Keratinocyte (primary cell): ENCODE measurements at regions not wholly inside any gene's neighbourhood (a gene's known extent, or its start where the extent isn't known, plus 50 kb on each side); places are given as distances from the start of the nearest gene placed in this dataset.

ENCODE experiments used
- DNase-seq: peaks from one replicate; pipeline ENCODE4 v3.0.0-alpha.2; 2011; ENCODE audit warnings: low read depth, missing footprints, low spot score
- FAIRE-seq: peaks from 2 replicates; lab custom pipeline; 2011; peaks lifted over from hg19 to GRCh38; lab: Jason Lieb, UNC
- H2AFZ ChIP-seq: 2 replicates; pipeline ENCODE4 v1.6.0; 2012; ENCODE audit warnings: low read length, control low read depth, inconsistent platforms; ENCODE audit not compliant: control insufficient read depth
- H3K27ac ChIP-seq: 2 replicates; pipeline ENCODE4 v1.5.1; 2011; ENCODE audit warnings: low read length; ENCODE audit not compliant: control insufficient read depth, insufficient read depth
- H3K27me3 ChIP-seq: 3 replicates; pipeline ENCODE4 v1.6.0; 2011; ENCODE audit warnings: low read length; ENCODE audit not compliant: control insufficient read depth, insufficient read depth; ENCODE audit errors: extremely low read depth
- H3K36me3 ChIP-seq, 2 experiments: 2 replicates in 1 of 2; 3 replicates in 1 of 2; pipeline ENCODE4 v1.5.1; 2011; ENCODE audit warnings: low read length in 2 of 2, mild to moderate bottlenecking in 1 of 2; ENCODE audit not compliant: control insufficient read depth in 2 of 2, insufficient read depth in 2 of 2; ENCODE audit errors: extremely low read depth in 1 of 2
- H3K4me1 ChIP-seq: 3 replicates; pipeline ENCODE4 v1.5.1; 2011; ENCODE audit warnings: low read length; ENCODE audit not compliant: control insufficient read depth, insufficient read depth; ENCODE audit errors: extremely low read depth
- H3K4me2 ChIP-seq: 3 replicates; pipeline ENCODE4 v1.6.0; 2011; ENCODE audit warnings: low read depth, low read length; ENCODE audit not compliant: control insufficient read depth, insufficient read depth; ENCODE audit errors: extremely low read depth
- H3K4me3 ChIP-seq, 3 experiments: fragments of 200-600 bp in 1 of 3; sonication (generic) in 1 of 3; 2 replicates in 2 of 3; 3 replicates in 1 of 3; pipeline ENCODE4 v1.5.1; 2011 to 2016; ENCODE audit warnings: low read length in 3 of 3, mild to moderate bottlenecking in 3 of 3, control low read depth in 2 of 3, inconsistent platforms in 1 of 3, low read depth in 1 of 3, mixed read lengths in 1 of 3, mixed run types in 1 of 3, moderate library complexity in 1 of 3; ENCODE audit not compliant: control insufficient read depth in 2 of 3, insufficient read depth in 2 of 3; ENCODE audit errors: extremely low read depth in 1 of 3
- H3K79me2 ChIP-seq: 2 replicates; pipeline ENCODE4 v1.6.0; 2012; ENCODE audit warnings: low read length; ENCODE audit not compliant: control insufficient read depth, insufficient read depth
- H3K9ac ChIP-seq: 3 replicates; pipeline ENCODE4 v1.6.0; 2011; ENCODE audit warnings: low read length; ENCODE audit not compliant: control insufficient read depth, insufficient read depth; ENCODE audit errors: extremely low read depth
- H3K9me1 ChIP-seq: 3 replicates; pipeline ENCODE4 v1.6.0; 2011; ENCODE audit warnings: low read length; ENCODE audit not compliant: control insufficient read depth, insufficient read depth; ENCODE audit errors: extremely low read depth
- H3K9me3 ChIP-seq: 2 replicates; pipeline ENCODE4 v1.5.1; 2012; ENCODE audit warnings: low read depth, low read length; ENCODE audit not compliant: control insufficient read depth
- H4K20me1 ChIP-seq: 3 replicates; pipeline ENCODE4 v1.6.0; 2011; ENCODE audit warnings: low read length; ENCODE audit not compliant: control insufficient read depth, insufficient read depth; ENCODE audit errors: extremely low read depth
- CTCF ChIP-seq, 3 experiments: IDR thresholded peaks in 1 of 3; conservative IDR thresholded peaks in 1 of 3; optimal IDR thresholded peaks in 1 of 3; 2 replicates in 2 of 3; 3 replicates in 1 of 3; pipeline versions ENCODE3 to v1.5.1; 2011; ENCODE audit warnings: low read length in 3 of 3, mild to moderate bottlenecking in 3 of 3, moderate library complexity in 2 of 3, control low read depth in 1 of 3, inconsistent platforms in 1 of 3; ENCODE audit not compliant: insufficient read depth in 2 of 3; ENCODE audit errors: extremely low read depth in 1 of 3
- EZH2 ChIP-seq: IDR thresholded peaks from one replicate; pipeline ENCODE4 v1.6.1; 2012; ENCODE audit warnings: inconsistent platforms, mild to moderate bottlenecking, low read length, moderate library complexity
- dilution Hi-C: fragments of 300-500 bp; cut with MboI; formaldehyde crosslinking; loops from one replicate; pipeline ENCODE4 v1.7.0; 2020; ENCODE audit warnings: low sequenced_read_pairs; ENCODE audit not compliant: extremely low pct_ligation_motif_present

- TF ChIP-seq EZH2, result no peak
- TF ChIP-seq CTCF (optimal IDR thresholded peaks at IDR 0.05 in 1 of 3, IDR thresholded peaks at IDR 0.05 in 1 of 3, conservative IDR thresholded peaks at IDR 0.05 in 1 of 3; ENCODE audit: extremely low read depth in 1 of 3, insufficient read depth in 2 of 3, low read length in 3 of 3), result no peak
- FAIRE-seq (no peak), DNase-seq (no peak)
- no peaks in the 10 kb centered on the region for H3K9me1 ChIP-seq
- H3K4me3 ChIP-seq, result no peak overlapping the region
- H3K27ac ChIP-seq, result no peak overlapping the region
- no peaks in the 10 kb centered on the region for H3K9me3 ChIP-seq
- no peaks in the 10 kb centered on the region for H3K79me2 ChIP-seq
- dilution Hi-C loops, result no loop called here
- H3K27me3 ChIP-seq, result no peaks in the 10 kb centered on the region
- no peaks in the 10 kb centered on the region for H3K36me3 ChIP-seq
- H3K4me2 ChIP-seq, result no peak overlapping the region
- H4K20me1 ChIP-seq, result no peaks in the 10 kb centered on the region
- no peaks in the 10 kb centered on the region for H3K4me1 ChIP-seq
- H3K9ac ChIP-seq, result no peak overlapping the region
- H2AFZ ChIP-seq, result no peak overlapping the region
Observed at GRCh38 chr1:105208581-105208980, 1458.9 kb downstream of the AMY1C start.

GRCh38 chr1:105210747-105211146 lies 1461.0 kb downstream of the AMY1C start:
- Histone ChIP-seq H3K36me3 (no peaks in the 10 kb centered on the region), H3K27ac (no peak overlapping the region), H4K20me1 (no peaks in the 10 kb centered on the region), H3K9me3 (no peaks in the 10 kb centered on the region), H3K4me3 (no peak overlapping the region), H3K9ac (no peak overlapping the region), H3K9me1 (no peaks in the 10 kb centered on the region), H3K4me2 (no peak overlapping the region), H2AFZ (no peak overlapping the region), H3K4me1 (no peaks in the 10 kb centered on the region), H3K27me3 (no peaks in the 10 kb centered on the region), H3K79me2 (no peaks in the 10 kb centered on the region)
- DNase-seq, result no peak
- dilution Hi-C loops, result no loop called here
- no peak for FAIRE-seq
- TF ChIP-seq CTCF (optimal IDR thresholded peaks at IDR 0.05 in 1 of 3, IDR thresholded peaks at IDR 0.05 in 1 of 3, conservative IDR thresholded peaks at IDR 0.05 in 1 of 3; ENCODE audit: extremely low read depth in 1 of 3, insufficient read depth in 2 of 3, low read length in 3 of 3) (no peak), EZH2 (no peak)
